Activated CD4-positive, alpha-beta T cell treated with anti-CD3 and anti-CD28 coated beads, Interleukin-2, amount 10 ng/mL, durations not matched to agents 7 days and 5 days (primary cell): ENCODE measurements at regions not wholly inside any gene's neighbourhood (a gene's known extent, or its start where the extent isn't known, plus 50 kb on each side); places are given as distances from the start of the nearest gene placed in this dataset.

Source experiments
- CTCF ChIA-PET: fragments of 350-600 bp; sonication (Branson Sonifier 250); formaldehyde crosslinking; loops from one replicate; lab custom pipeline; 2021; ENCODE audit warnings: antibody characterized with exemption; lab: Charles Lee
- POLR2A ChIA-PET: fragments of 350-600 bp; sonication (Branson Sonifier 250); formaldehyde crosslinking; loops from one replicate; lab custom pipeline; 2021; ENCODE audit warnings: antibody characterized with exemption; lab: Charles Lee
- DNase-seq: peaks from one replicate; pipeline ENCODE4 v3.0.0-alpha.2; 2020
- H3K27ac Mint-ChIP-seq: one replicate; pipeline ENCODE4 v1.8.0; 2021; ENCODE audit warnings: mild to moderate bottlenecking, moderate library complexity, mixed read lengths
- H3K27me3 Mint-ChIP-seq: one replicate; pipeline ENCODE4 v1.8.0; 2021; ENCODE audit warnings: mixed read lengths
- H3K36me3 Mint-ChIP-seq: one replicate; pipeline ENCODE4 v1.8.0; 2021; ENCODE audit warnings: low read depth, mixed read lengths
- H3K4me1 Mint-ChIP-seq: one replicate; pipeline ENCODE4 v1.8.0; 2021; ENCODE audit warnings: mixed read lengths
- H3K4me3 Mint-ChIP-seq: one replicate; pipeline ENCODE4 v1.8.0; 2021; ENCODE audit warnings: mild to moderate bottlenecking, moderate library complexity, mixed read lengths
- H3K9me3 Mint-ChIP-seq: one replicate; pipeline ENCODE4 v1.8.0; 2021; ENCODE audit warnings: mixed read lengths

GRCh38 chr5:117947836-117948235, 1040.5 kb downstream of the DTWD2 start:
- Mint-ChIP-seq H3K4me1 (no peaks in the 10 kb centered on the region), H3K4me3 (no peak overlapping the region), H3K36me3 (no peaks in the 10 kb centered on the region), H3K27ac (no peak overlapping the region), H3K9me3 (no peaks in the 10 kb centered on the region), H3K27me3 (no peaks in the 10 kb centered on the region)
- DNase-seq, result no peak
- ChIA-PET CTCF (interaction anchor here (0.8 kb wide), 1 partner anchor 24 kb away, joined by 4 read pairs; no protein-coding TSS in a partner anchor), POLR2A (no interaction called here)

GRCh38 chr5:117947121-117947520, 1041.2 kb downstream of the DTWD2 start:
- POLR2A ChIA-PET, result no interaction called here
- H3K4me1 Mint-ChIP-seq, result no peaks in the 10 kb centered on the region
- no peak for DNase-seq
- H3K27me3 Mint-ChIP-seq, result no peaks in the 10 kb centered on the region
- no peak overlapping the region for H3K4me3 Mint-ChIP-seq
- no peak overlapping the region for H3K27ac Mint-ChIP-seq
- no peaks in the 10 kb centered on the region for H3K9me3 Mint-ChIP-seq
- H3K36me3 Mint-ChIP-seq, result no peaks in the 10 kb centered on the region
- CTCF ChIA-PET, result no interaction called here

DNA sequence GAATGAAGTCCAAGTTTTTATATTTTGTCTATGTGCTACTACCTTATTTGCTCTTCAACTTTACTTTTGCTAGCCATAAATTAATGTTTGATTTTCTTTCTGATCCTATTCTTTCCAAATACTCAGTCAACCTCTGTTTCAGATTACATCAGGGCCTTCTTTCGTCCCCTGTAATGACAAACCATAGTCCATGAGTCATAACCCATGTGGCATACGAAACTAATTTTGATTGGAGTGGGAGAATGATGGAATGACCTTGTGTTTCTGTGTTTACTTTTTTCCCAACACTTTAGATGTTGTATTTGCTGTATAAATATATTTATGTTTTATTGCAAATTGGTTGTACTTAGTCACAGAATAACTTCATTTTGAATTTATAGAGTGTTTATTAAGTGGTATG, 1043.1 kb downstream of the DTWD2 start:
- Mint-ChIP-seq H3K4me1 (no peaks in the 10 kb centered on the region), H3K27me3 (no peaks in the 10 kb centered on the region), H3K27ac (no peak overlapping the region), H3K9me3 (peaks cover 1% of the 10 kb centered on the region), H3K36me3 (no peaks in the 10 kb centered on the region), H3K4me3 (no peak overlapping the region)
- ChIA-PET POLR2A (interaction anchor here (0.6 kb wide), 1 partner anchor 57 kb away, joined by 6 read pairs; no protein-coding TSS in a partner anchor), CTCF (interaction anchor here (0.6 kb wide), 1 partner anchor 852 kb away, joined by 5 read pairs; no protein-coding TSS in a partner anchor)
- DNase-seq, result no peak

- ChIA-PET POLR2A (no interaction called here), CTCF (interaction anchor here (0.7 kb wide), 1 partner anchor 1032 kb away, joined by 4 read pairs; no protein-coding TSS in a partner anchor)
- H3K27me3 Mint-ChIP-seq, result no peaks in the 10 kb centered on the region
- H3K36me3 Mint-ChIP-seq, result no peaks in the 10 kb centered on the region
- no peak for DNase-seq
- peaks cover 6% of the 10 kb centered on the region for H3K9me3 Mint-ChIP-seq
- H3K27ac Mint-ChIP-seq, result no peak overlapping the region
- H3K4me1 Mint-ChIP-seq, result no peaks in the 10 kb centered on the region
- no peak overlapping the region for H3K4me3 Mint-ChIP-seq
Observed at GRCh38 chr5:117943541-117943940, 1044.8 kb downstream of the DTWD2 start.

GRCh38 chr5:117942861-117943519, 1045.4 kb downstream of the DTWD2 start:
- H3K27me3 Mint-ChIP-seq, result no peaks in the 10 kb centered on the region
- DNase-seq, result no peak
- no peaks in the 10 kb centered on the region for H3K4me1 Mint-ChIP-seq
- H3K9me3 Mint-ChIP-seq, result peaks cover 7% of the 10 kb centered on the region
- no peaks in the 10 kb centered on the region for H3K36me3 Mint-ChIP-seq
- ChIA-PET POLR2A (no interaction called here), CTCF (interaction anchor here (0.7 kb wide), 1 partner anchor 1032 kb away, joined by 4 read pairs; no protein-coding TSS in a partner anchor)
- no peak overlapping the region for H3K27ac Mint-ChIP-seq
- no peak overlapping the region for H3K4me3 Mint-ChIP-seq

DNA sequence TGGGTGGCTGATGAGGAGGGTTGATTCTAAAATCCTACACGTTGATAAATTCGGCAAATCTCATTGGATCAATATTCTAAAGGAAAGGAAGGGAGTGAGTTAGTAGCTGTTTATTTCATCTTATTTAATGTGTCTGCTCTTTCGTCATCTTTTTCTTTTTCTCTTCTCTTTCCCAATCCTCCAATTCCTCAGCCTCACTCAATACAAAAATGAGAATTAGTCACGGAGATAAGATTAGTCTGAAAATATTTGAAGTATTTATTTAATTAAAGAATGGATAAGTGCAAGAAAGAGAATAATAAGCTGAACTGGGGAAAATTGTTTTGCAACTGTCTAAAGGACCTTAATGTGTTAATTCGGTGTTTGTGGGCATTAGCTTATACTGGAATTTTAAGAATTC, 1095.1 kb downstream of the DTWD2 start:
- ChIA-PET POLR2A (no interaction called here), CTCF (no interaction called here)
- no peaks in the 10 kb centered on the region for H3K9me3 Mint-ChIP-seq
- DNase-seq, result no peak
- H3K4me3 Mint-ChIP-seq, result no peak overlapping the region
- no peaks in the 10 kb centered on the region for H3K27me3 Mint-ChIP-seq
- H3K4me1 Mint-ChIP-seq, result peaks cover 9% of the 10 kb centered on the region
- H3K27ac Mint-ChIP-seq, result no peak overlapping the region
- H3K36me3 Mint-ChIP-seq, result no peaks in the 10 kb centered on the region

GRCh38 chr5:117892360-117892759, 1096.0 kb downstream of the DTWD2 start:
- Mint-ChIP-seq H3K27me3 (no peaks in the 10 kb centered on the region), H3K27ac (no peak overlapping the region), H3K4me3 (no peak overlapping the region), H3K36me3 (no peaks in the 10 kb centered on the region), H3K9me3 (no peaks in the 10 kb centered on the region), H3K4me1 (peaks cover 9% of the 10 kb centered on the region)
- ChIA-PET CTCF (no interaction called here), POLR2A (no interaction called here)
- DNase-seq, result no peak

DNA sequence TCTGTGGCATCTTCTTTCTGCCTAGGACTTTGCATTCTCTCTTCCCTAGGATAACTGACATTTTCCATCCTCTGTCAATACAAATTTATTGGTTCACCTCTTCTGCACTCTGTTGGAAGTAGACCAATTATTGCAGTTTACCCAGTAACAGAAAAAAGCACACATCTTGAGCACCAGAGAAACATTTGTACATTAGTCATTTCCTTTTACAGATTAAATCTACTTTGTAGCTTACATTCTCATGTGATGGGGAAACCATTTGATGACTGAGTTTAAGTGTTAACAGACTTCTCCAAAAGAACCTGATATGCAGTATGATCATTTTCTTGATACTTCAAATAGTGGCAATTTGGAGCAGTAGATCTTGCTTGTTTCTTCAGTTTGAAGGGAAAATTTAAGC, 1098.8 kb downstream of the DTWD2 start:
- H3K4me3 Mint-ChIP-seq, result no peak overlapping the region
- ChIA-PET CTCF (no interaction called here), POLR2A (no interaction called here)
- peaks cover 4% of the 10 kb centered on the region for H3K9me3 Mint-ChIP-seq
- H3K36me3 Mint-ChIP-seq, result no peaks in the 10 kb centered on the region
- no peak overlapping the region for H3K27ac Mint-ChIP-seq
- no peak for DNase-seq
- peaks cover 9% of the 10 kb centered on the region for H3K4me1 Mint-ChIP-seq
- no peaks in the 10 kb centered on the region for H3K27me3 Mint-ChIP-seq

DNA sequence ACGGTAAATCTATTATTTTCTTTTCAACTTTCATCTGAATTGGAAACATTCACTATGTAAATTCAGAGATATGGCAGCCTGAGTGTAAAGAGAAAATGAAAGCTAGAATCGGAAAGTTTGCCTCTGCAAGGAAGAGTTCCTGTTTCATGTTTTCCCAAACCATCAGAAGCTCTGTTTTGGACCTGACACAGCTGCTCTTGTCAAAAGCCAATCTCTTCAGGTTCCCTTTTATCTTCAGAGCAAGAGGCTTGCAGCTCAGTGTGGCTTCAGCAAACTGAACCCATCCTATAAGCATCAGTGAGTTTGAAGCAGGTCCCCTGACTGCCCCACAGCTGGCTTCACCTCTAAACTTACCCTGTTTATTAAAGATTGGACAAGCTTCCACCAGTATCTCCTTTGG, 1099.7 kb downstream of the DTWD2 start:
- ChIA-PET POLR2A (interaction anchor here (0.6 kb wide), 1 partner anchor 57 kb away, joined by 6 read pairs; no protein-coding TSS in a partner anchor), CTCF (no interaction called here)
- H3K27me3 Mint-ChIP-seq, result no peaks in the 10 kb centered on the region
- H3K4me1 Mint-ChIP-seq, result peaks cover 9% of the 10 kb centered on the region
- peak overlapping the region; percentile 71 for H3K27ac Mint-ChIP-seq
- peak overlapping the region; percentile 51 for H3K4me3 Mint-ChIP-seq
- peaks cover 4% of the 10 kb centered on the region for H3K9me3 Mint-ChIP-seq
- no peaks in the 10 kb centered on the region for H3K36me3 Mint-ChIP-seq
- no peak for DNase-seq

DNA sequence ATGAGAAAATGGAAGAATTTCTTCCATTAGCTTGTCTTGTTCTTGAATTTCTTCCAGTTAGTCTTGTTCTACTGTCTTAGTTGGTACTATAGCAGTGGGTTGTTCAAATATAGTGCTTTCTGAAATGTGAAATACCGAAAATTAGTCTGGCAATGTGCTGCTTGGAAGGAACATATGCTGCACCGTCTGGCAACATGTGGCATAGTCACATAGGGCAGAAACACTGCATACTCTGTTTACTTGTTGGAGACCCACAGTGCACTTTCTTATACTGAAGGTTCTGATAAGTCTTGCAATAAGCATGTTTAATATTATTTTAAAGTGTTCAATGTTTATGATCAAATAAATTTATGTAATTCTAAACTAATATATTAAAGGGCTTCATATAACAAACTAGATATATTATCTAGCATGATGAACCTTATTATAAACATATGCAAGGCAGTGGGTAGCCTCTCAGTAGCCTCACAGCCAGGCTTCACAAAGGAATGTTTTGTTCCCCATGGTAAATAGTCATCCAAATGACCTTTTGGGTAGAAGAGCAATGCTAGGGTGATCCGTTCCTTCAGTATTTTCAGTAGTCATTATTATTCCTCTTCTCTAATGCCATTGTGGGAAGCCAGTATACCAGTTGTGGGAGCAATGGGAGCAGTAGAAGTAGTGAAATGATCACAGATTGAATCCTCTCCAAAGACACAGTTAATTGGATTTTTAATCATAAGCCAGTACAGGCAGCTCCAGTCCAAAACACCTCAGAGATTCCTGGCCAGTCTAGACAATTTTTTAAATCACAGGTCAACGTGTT, 1106.7 kb downstream of the DTWD2 start:
- POLR2A ChIA-PET, result no interaction called here
- no peak overlapping the region for H3K4me3 Mint-ChIP-seq

GRCh38 chr5:117880932-117881331, 1107.4 kb downstream of the DTWD2 start:
- no peak overlapping the region for H3K27ac Mint-ChIP-seq
- H3K4me1 Mint-ChIP-seq, result no peaks in the 10 kb centered on the region
- no peak for DNase-seq
- CTCF ChIA-PET, result interaction anchor here (1.0 kb wide), 1 partner anchor 9 kb away, joined by 3 read pairs; no protein-coding TSS in a partner anchor
- no peaks in the 10 kb centered on the region for H3K36me3 Mint-ChIP-seq
- POLR2A ChIA-PET, result no interaction called here
- no peaks in the 10 kb centered on the region for H3K27me3 Mint-ChIP-seq
- H3K4me3 Mint-ChIP-seq, result no peak overlapping the region
- peaks cover 3% of the 10 kb centered on the region for H3K9me3 Mint-ChIP-seq

More for the DNA sequence above, 1106.7 kb downstream of the DTWD2 start:
- H3K36me3 Mint-ChIP-seq, result no peaks in the 10 kb centered on the region
- peaks cover 4% of the 10 kb centered on the region for H3K9me3 Mint-ChIP-seq
- H3K4me1 Mint-ChIP-seq, result no peaks in the 10 kb centered on the region
- no peak overlapping the region for H3K27ac Mint-ChIP-seq
- no peak for DNase-seq
- CTCF ChIA-PET, result interaction anchor here (1.0 kb wide), 1 partner anchor 9 kb away, joined by 3 read pairs; no protein-coding TSS in a partner anchor
- no peaks in the 10 kb centered on the region for H3K27me3 Mint-ChIP-seq

GRCh38 chr5:117877731-117878130, 1110.6 kb downstream of the DTWD2 start:
- CTCF ChIA-PET, result no interaction called here
- Mint-ChIP-seq H3K36me3 (no peaks in the 10 kb centered on the region), H3K4me1 (no peaks in the 10 kb centered on the region), H3K4me3 (no peak overlapping the region), H3K27me3 (no peaks in the 10 kb centered on the region), H3K9me3 (peaks cover 4% of the 10 kb centered on the region), H3K27ac (no peak overlapping the region)
- DNase-seq, result no peak
- POLR2A ChIA-PET, result no interaction called here

- H3K36me3 Mint-ChIP-seq, result no peaks in the 10 kb centered on the region
- CTCF ChIA-PET, result interaction anchor here (0.8 kb wide), 1 partner anchor 8 kb away, joined by 3 read pairs; no protein-coding TSS in a partner anchor
- H3K27ac Mint-ChIP-seq, result no peak overlapping the region
- no peaks in the 10 kb centered on the region for H3K27me3 Mint-ChIP-seq
- DNase-seq, result no peak
- no peak overlapping the region for H3K4me3 Mint-ChIP-seq
- POLR2A ChIA-PET, result no interaction called here
- peaks cover 4% of the 10 kb centered on the region for H3K9me3 Mint-ChIP-seq
- H3K4me1 Mint-ChIP-seq, result no peaks in the 10 kb centered on the region
Observed at GRCh38 chr5:117872798-117873368, 1115.5 kb downstream of the DTWD2 start.
